ENCODE measurements at regions not wholly inside any gene's neighbourhood (a gene's known extent, or its start where the extent isn't known, plus 50 kb on each side); places are given as distances from the start of the nearest gene placed in this dataset.
A peak's percentile ranks its signal among the peaks of the same experiment; 100 is the strongest.

- WGBS, 10 experiments = 13 to 40% (median 29%) methylated on average over 1 to 2 of the region's 2 CpGs; no CpG with 5 or more reads in 5 of the 10 experiments
- no peak overlapping the region for H3K27ac ChIP-seq
- no peak overlapping the region for H3K4me3 ChIP-seq
- peaks cover 17 to 18% of the 10 kb centered on the region in 2 donors for H3K4me1 ChIP-seq (replicated peaks in 1 of 2)
- ATAC-seq (replicated peaks in 6 of 8) = peak in 6 of 8 experiments; percentile 27 to 88 (median 48)
- in situ Hi-C loops (cut with MboI; ENCODE audit: low pct_unique_long_range_greater_than_20kb in 2 of 9, low sequenced_read_pairs in 9 of 9, unreplicated experiment in 9 of 9) = no loop called here
Measured at GRCh38 chr6:47146431-47147174, 104.5 kb upstream of the ADGRF1 start.

- peaks cover 17 to 18% of the 10 kb centered on the region in 2 donors for H3K4me1 ChIP-seq (replicated peaks in 1 of 2)
- H3K4me3 ChIP-seq = no peak overlapping the region
- no peak for ATAC-seq (replicated peaks in 6 of 8)
- in situ Hi-C loops (cut with MboI; ENCODE audit: low pct_unique_long_range_greater_than_20kb in 2 of 9, low sequenced_read_pairs in 9 of 9, unreplicated experiment in 9 of 9) = no loop called here
- H3K27ac ChIP-seq = no peak overlapping the region
Measured at GRCh38 chr6:47145212-47145611, 103.1 kb upstream of the ADGRF1 start.

GRCh38 chr6:47144306-47144705 lies 102.2 kb upstream of the ADGRF1 start:
- 2 to 58% (median 35%) methylated on average over 2 to 4 of the region's 4 CpGs for WGBS, 10 experiments
- Histone ChIP-seq H3K27ac (no peak overlapping the region), H3K4me1 (replicated peaks in 1 of 2) (peaks cover 17 to 18% of the 10 kb centered on the region in 2 donors), H3K4me3 (no peak overlapping the region)
- in situ Hi-C loops (cut with MboI; ENCODE audit: low pct_unique_long_range_greater_than_20kb in 2 of 9, low sequenced_read_pairs in 9 of 9, unreplicated experiment in 9 of 9) = no loop called here
- no peak for ATAC-seq (replicated peaks in 6 of 8)

GRCh38 chr6:47141963-47142362 lies 99.8 kb upstream of the ADGRF1 start:
- WGBS, 10 experiments = 7 to 100% (median 67%) methylated on average over 2 of the region's 2 CpGs; no CpG with 5 or more reads in 2 of the 10 experiments
- in situ Hi-C loops (cut with MboI; ENCODE audit: low pct_unique_long_range_greater_than_20kb in 2 of 9, low sequenced_read_pairs in 9 of 9, unreplicated experiment in 9 of 9) = no loop called here
- Histone ChIP-seq H3K4me1 (replicated peaks in 1 of 2) (peaks cover 6 to 8% of the 10 kb centered on the region in 2 donors), H3K27ac (no peak overlapping the region), H3K4me3 (no peak overlapping the region)
- no peak for ATAC-seq (replicated peaks in 6 of 8)

GRCh38 chr6:47141171-47141570 lies 99.0 kb upstream of the ADGRF1 start:
- peaks cover 0 to under 1% of the 10 kb centered on the region in 2 donors for H3K4me1 ChIP-seq (replicated peaks in 1 of 2)
- in situ Hi-C loops (cut with MboI; ENCODE audit: low pct_unique_long_range_greater_than_20kb in 2 of 9, low sequenced_read_pairs in 9 of 9, unreplicated experiment in 9 of 9) = no loop called here
- H3K4me3 ChIP-seq = no peak overlapping the region
- no peak for ATAC-seq (replicated peaks in 6 of 8)
- WGBS, 10 experiments = 75 to 100% (median 90%) methylated on average over 1 to 2 of the region's 3 CpGs; no CpG with 5 or more reads in 7 of the 10 experiments
- no peak overlapping the region for H3K27ac ChIP-seq

- peak in 1 of 8 experiments; percentile 35 for ATAC-seq (replicated peaks in 6 of 8)
- Histone ChIP-seq H3K4me3 (no peak overlapping the region), H3K27ac (no peak overlapping the region), H3K4me1 (replicated peaks in 1 of 2) (peaks cover 6 to 7% of the 10 kb centered on the region in 2 donors)
- WGBS, 10 experiments = 5 to 100% (median 75%) methylated on average over 2 to 6 of the region's 6 CpGs
- in situ Hi-C loops (cut with MboI; ENCODE audit: low pct_unique_long_range_greater_than_20kb in 2 of 9, low sequenced_read_pairs in 9 of 9, unreplicated experiment in 9 of 9) = no loop called here
Measured at GRCh38 chr6:47138046-47138445, 95.9 kb upstream of the ADGRF1 start.

- H3K4me1 ChIP-seq (replicated peaks in 1 of 2) = peaks cover 13 to 16% of the 10 kb centered on the region in 2 donors
- H3K4me3 ChIP-seq = no peak overlapping the region
- no peak for ATAC-seq (replicated peaks in 6 of 8)
- H3K27ac ChIP-seq = no peak overlapping the region
- in situ Hi-C loops (cut with MboI; ENCODE audit: low pct_unique_long_range_greater_than_20kb in 2 of 9, low sequenced_read_pairs in 9 of 9, unreplicated experiment in 9 of 9) = no loop called here
Measured at GRCh38 chr6:47137073-47137472, 94.9 kb upstream of the ADGRF1 start.

- 10 to 100% (median 89%) methylated on average over 1 to 3 of the region's 3 CpGs; no CpG with 5 or more reads in 3 of the 10 experiments for WGBS, 10 experiments
- Histone ChIP-seq H3K27ac (no peak overlapping the region), H3K4me3 (no peak overlapping the region), H3K4me1 (replicated peaks in 1 of 2) (peaks cover 13 to 16% of the 10 kb centered on the region in 2 donors)
- in situ Hi-C loops (cut with MboI; ENCODE audit: low pct_unique_long_range_greater_than_20kb in 2 of 9, low sequenced_read_pairs in 9 of 9, unreplicated experiment in 9 of 9) = no loop called here
- ATAC-seq (replicated peaks in 6 of 8) = peak in 1 of 8 experiments; percentile 28
Measured at GRCh38 chr6:47135772-47136171, 93.6 kb upstream of the ADGRF1 start.

GRCh38 chr6:47134476-47135189 lies 92.5 kb upstream of the ADGRF1 start:
- H3K4me3 ChIP-seq = no peak overlapping the region
- in situ Hi-C loops (cut with MboI; ENCODE audit: low pct_unique_long_range_greater_than_20kb in 2 of 9, low sequenced_read_pairs in 9 of 9, unreplicated experiment in 9 of 9) = no loop called here
- peak; percentile 60 to 94 (median 90) for ATAC-seq (replicated peaks in 6 of 8)
- 2 to 52% (median 34%) methylated on average over 2 to 6 of the region's 6 CpGs; no CpG with 5 or more reads in 1 of the 10 experiments for WGBS, 10 experiments
- peak overlapping the region in 1 of 2 donors; percentile 62 for H3K27ac ChIP-seq
- H3K4me1 ChIP-seq (replicated peaks in 1 of 2) = peaks cover 13 to 21% of the 10 kb centered on the region in 2 donors

- no peak overlapping the region for H3K27ac ChIP-seq
- peaks cover 13 to 21% of the 10 kb centered on the region in 2 donors for H3K4me1 ChIP-seq (replicated peaks in 1 of 2)
- 26 to 98% (median 93%) methylated on average over 2 to 12 of the region's 13 CpGs; no CpG with 5 or more reads in 1 of the 10 experiments for WGBS, 10 experiments
- in situ Hi-C loops (cut with MboI; ENCODE audit: low pct_unique_long_range_greater_than_20kb in 2 of 9, low sequenced_read_pairs in 9 of 9, unreplicated experiment in 9 of 9) = no loop called here
- no peak overlapping the region for H3K4me3 ChIP-seq
- no peak for ATAC-seq (replicated peaks in 6 of 8)
Measured at GRCh38 chr6:47133230-47134000, 91.3 kb upstream of the ADGRF1 start.

GRCh38 chr6:47132724-47133123 lies 90.6 kb upstream of the ADGRF1 start:
- no peak overlapping the region for H3K27ac ChIP-seq
- no peak overlapping the region for H3K4me3 ChIP-seq
- in situ Hi-C loops (cut with MboI; ENCODE audit: low pct_unique_long_range_greater_than_20kb in 2 of 9, low sequenced_read_pairs in 9 of 9, unreplicated experiment in 9 of 9) = no loop called here
- ATAC-seq (replicated peaks in 6 of 8) = peak in 5 of 8 experiments; percentile 40 to 71 (median 55)
- WGBS, 10 experiments = 0 to 100% (median 73%) methylated on average over 1 of the region's 1 CpG; no CpG with 5 or more reads in 2 of the 10 experiments
- H3K4me1 ChIP-seq (replicated peaks in 1 of 2) = peaks cover 13 to 21% of the 10 kb centered on the region in 2 donors

GRCh38 chr6:47131773-47132172 lies 89.6 kb upstream of the ADGRF1 start:
- ATAC-seq (replicated peaks in 6 of 8) = no peak
- WGBS, 10 experiments = 10 to 95% (median 77%) methylated on average over 1 to 2 of the region's 2 CpGs; no CpG with 5 or more reads in 1 of the 10 experiments
- H3K27ac ChIP-seq = no peak overlapping the region
- H3K4me3 ChIP-seq = no peak overlapping the region
- peaks cover 13 to 21% of the 10 kb centered on the region in 2 donors for H3K4me1 ChIP-seq (replicated peaks in 1 of 2)
- in situ Hi-C loops (cut with MboI; ENCODE audit: low pct_unique_long_range_greater_than_20kb in 2 of 9, low sequenced_read_pairs in 9 of 9, unreplicated experiment in 9 of 9) = no loop called here

- Histone ChIP-seq H3K4me1 (replicated peaks in 1 of 2) (peaks cover 13 to 21% of the 10 kb centered on the region in 2 donors), H3K4me3 (no peak overlapping the region), H3K27ac (no peak overlapping the region)
- peak in 5 of 8 experiments; percentile 28 to 79 (median 56) for ATAC-seq (replicated peaks in 6 of 8)
- in situ Hi-C loops (cut with MboI; ENCODE audit: low pct_unique_long_range_greater_than_20kb in 2 of 9, low sequenced_read_pairs in 9 of 9, unreplicated experiment in 9 of 9) = no loop called here
- WGBS, 10 experiments = 0 to 70% (median 60%) methylated on average over 1 to 3 of the region's 3 CpGs; no CpG with 5 or more reads in 2 of the 10 experiments
Measured at GRCh38 chr6:47130086-47130485, 88.0 kb upstream of the ADGRF1 start.
